Activated CD4-positive, alpha-beta T cell treated with anti-CD3 and anti-CD28 coated beads, Interleukin-2, Interleukin-4, amounts not matched to agents 100 ng/mL and 50 ng/mL, durations not matched to agents 16 hours and 8 hours (primary cell): ENCODE measurements at regions not wholly inside any gene's neighbourhood (a gene's known extent, or its start where the extent isn't known, plus 50 kb on each side); places are given as distances from the start of the nearest gene placed in this dataset.
"Not testable (repeated sequence)": the region's sequence is repeated elsewhere in the genome, so short reads cannot be mapped to it uniquely, and the experiment has no call there.

Experiments
- DNase-seq: peaks from one replicate; pipeline ENCODE4 v3.0.0-alpha.2; 2020; ENCODE audit warnings: low spot score

DNA sequence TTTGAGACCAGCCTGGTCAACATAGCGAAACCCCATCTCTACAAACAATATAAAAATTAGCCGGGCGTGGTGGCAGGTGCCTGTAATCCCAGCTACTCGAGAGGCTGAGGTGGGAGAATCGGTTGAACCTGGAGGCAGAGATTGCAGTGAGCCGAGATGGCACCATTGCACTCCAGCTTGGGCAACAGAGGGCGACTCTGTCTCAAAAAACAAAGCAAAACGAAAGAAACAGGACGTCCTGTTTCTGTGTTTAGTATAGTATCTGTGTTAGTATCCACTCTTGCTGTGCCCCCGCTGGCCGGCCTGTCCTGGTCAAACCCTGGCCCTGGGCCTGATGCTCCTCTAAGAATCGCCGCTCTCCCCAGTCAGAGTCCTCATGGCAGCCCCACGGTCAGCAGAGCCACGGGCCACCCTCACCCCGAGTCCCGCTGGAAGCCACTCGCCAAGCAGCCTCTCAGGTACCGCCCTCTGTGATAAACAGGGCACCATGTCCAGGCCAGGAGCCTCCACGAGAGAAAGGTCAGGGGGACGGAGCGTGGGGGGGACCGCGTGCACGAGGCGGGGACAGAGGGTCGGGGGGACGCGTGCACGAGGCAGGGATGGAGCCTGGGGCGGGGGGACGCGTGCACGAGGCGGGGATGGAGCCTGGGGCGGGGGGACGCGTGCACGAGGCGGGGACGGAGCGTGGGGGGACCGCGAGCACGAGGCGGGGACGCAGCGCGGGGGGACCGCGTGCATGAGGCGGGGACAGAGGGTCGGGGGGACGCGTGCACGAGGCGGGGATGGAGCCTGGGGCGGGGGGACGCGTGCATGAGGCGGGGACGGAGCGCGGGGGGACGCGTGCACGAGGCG lies 384.5 kb downstream of the SMOC2 start:
- no peak for DNase-seq

DNA sequence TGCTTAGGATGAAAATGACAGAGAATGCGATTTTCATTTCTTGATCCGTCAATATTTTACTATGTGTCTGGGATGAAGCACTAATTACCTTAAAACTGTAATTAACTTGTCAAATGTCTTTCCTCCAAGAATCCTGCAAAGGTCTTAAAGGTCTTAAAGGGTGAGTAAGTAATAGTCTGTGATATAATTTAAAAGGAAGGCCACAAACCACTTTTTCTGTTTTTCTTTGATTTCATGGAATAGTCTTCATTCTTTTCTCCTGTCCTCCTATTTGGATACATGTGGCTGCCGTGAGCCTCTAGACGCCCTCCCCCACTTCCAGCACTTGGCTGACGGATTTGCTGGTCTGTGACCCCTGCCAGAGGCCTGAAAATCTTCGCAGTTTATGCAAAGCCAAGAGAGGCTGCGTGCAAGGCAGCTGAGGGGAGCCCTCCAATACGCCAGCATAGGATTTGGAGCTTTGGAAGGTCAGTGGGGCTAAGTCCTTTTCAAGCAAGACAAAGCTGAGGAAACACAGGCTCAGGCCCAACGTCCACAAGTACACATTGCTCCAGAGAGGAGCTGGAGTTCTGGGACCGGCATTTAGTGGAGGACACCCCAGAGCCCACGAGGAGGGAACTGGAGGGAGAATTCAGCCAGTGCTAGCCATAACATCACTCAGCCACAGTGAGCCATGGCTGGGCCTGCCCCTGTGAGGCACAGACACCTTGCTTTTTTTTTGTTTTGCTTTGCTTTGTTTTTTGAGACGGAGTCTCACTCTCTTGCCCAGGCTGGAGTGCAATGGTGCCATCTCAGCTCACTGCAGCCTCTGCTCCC lies 382.6 kb downstream of the SMOC2 start:
- DNase-seq = no peak

GRCh38 chr6:168822376-168822775 lies 381.4 kb downstream of the SMOC2 start:
- no peak for DNase-seq

GRCh38 chr6:168819546-168819945 lies 378.6 kb downstream of the SMOC2 start:
- no peak for DNase-seq

DNA sequence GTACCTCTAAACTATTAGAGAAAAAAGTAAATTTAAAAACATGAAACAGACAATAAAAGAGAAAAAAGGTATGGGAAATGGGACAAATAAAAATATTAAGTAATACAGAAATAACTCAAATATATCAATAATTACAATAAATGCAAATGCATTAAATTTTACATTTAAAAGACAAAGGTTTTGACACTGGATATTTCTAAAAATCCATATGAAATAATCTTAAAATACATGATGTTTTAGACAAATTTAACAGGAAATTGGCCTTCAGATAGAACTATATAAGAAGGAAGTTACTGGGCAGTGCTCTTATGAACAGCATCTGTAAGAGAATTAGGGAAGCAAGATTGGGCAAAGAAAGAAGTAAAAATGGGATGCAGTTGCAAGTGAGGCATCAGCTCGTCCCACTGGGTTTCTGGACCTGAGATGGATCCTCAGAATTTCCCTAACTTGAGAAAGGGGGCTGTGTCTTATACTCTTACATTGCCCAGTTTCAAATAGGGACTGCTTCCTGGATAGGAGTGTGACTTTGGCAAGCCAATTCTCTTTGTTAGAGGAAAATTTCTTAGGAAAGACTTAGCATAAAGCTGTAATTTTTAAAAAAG lies 376.7 kb downstream of the SMOC2 start:
- no peak for DNase-seq

GRCh38 chr6:168815229-168815628 lies 374.2 kb downstream of the SMOC2 start:
- no peak for DNase-seq

DNA sequence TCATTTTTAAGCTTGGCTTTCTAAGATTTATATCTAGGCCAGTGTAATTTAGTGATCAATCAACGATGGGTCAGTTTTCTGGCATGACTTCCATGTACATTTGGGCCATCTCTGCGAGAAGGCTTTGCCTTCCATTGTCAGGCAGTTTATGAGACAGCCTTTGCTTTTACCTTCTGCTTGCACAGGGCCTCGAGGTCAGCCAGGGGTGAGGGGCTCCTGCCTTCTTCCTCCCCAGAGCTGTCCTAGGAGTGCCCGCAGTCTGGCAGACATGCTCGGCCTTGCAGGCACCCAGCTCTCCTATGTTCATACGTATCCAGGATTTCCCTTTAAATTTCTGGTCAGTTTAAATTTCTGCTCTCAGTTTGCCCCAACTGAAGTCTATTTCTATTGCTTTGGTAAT lies 367.2 kb downstream of the SMOC2 start:
- no peak for DNase-seq

DNA sequence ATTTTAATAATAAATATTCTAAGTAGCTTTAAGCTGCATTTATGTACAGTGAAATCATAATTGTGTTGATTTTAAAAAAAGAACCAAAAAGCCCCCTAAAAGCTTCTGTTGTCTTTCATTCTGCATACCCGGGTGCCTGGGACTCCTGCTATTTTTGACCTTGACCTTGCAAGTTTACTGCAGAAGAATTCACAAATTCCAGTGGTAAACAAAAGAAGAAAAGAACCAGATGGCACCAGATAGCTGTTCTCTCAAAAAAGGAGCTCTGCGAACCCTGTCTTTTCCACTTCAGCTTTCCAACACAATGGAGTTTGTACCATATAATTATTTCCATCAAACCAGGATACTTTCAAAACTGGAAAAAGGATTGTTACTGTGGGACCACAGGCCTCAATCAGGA lies 363.3 kb downstream of the SMOC2 start:
- no peak for DNase-seq

- DNase-seq = no peak
Observed at GRCh38 chr6:168803874-168804273, 362.9 kb downstream of the SMOC2 start.

DNA sequence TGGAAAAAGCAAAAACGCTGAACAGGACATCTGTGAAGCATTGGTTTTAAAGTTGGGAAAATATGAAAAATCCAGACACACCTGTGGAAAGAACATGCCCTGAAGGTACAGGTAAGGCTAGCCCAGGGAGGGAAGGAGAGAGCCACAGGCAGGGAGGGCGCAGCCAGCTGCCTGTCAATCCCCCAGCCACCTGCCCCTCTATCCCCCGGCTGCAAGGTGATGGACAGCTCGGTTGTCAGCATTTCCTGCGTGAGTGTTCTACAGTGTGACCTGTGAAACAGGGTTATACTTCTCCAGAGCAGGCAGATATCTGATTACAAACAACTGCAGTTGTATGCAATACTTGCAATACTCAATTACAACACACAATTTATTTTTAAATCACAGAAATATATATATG lies 358.1 kb downstream of the SMOC2 start:
- DNase-seq = no peak

- DNase-seq = no peak
Observed at GRCh38 chr6:168796106-168796505, 355.1 kb downstream of the SMOC2 start.

- not testable (repeated sequence) for DNase-seq
Observed at GRCh38 chr6:168795611-168796010, 354.6 kb downstream of the SMOC2 start.

GRCh38 chr6:168794491-168794890 lies 353.5 kb downstream of the SMOC2 start:
- DNase-seq = no peak

DNA sequence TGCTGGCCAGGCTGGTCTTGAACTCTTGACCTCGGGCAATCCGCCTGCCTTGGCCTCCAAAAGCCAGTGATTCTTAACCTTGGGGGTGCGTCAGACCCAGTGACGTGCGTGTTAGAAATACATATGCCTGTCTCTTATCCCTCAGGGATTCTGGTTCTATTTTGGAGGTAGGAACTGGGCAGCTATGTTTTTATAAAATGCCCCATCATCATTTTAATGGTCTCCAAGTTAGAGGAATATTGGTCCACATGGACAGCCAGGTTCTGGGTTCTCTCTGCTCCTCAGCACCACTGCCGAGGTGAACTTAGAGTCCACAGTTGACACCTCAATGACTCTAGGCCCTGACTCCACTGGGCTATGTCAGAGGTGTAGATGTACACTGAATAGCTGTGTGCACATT lies 352.7 kb downstream of the SMOC2 start:
- DNase-seq = no peak

DNA sequence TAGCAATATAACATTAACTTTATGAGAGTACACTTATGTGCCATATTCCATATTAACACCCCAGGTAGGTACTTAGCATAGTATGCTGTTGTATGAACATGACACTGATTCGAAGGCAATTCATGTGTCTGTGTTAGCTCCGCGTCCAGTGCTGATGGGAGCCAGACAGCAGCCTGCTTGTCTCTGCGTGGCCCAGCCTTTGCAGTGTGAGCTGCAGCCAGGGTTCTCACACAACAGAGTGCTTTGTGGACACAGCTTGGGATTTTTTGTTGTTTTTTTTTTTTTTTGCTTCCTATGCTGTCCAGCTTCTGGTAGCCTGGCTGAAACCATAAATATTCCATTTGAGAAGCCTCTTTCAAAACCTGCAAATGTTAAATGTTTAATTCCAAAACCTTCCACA lies 350.9 kb downstream of the SMOC2 start:
- no peak for DNase-seq

DNA sequence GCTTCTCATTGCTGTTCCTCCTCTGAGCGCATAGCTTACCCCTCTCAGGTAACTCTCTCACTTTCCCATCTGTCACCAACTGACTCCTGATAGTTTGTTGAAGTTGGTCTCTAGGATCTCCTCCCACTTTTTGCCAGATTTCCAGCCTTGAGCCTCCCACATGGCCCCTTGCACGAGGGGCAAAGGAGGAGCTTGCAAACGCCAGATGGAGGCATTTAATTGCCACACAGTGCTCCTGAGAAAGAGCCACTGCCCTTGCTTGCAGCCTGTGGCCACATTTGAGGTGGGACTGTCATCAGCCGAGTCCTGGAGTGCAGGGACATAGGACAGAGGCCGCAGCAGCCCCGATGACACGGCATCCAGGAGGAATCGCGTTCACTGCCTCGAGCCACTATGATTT lies 348.7 kb downstream of the SMOC2 start:
- no peak for DNase-seq

- no peak for DNase-seq
Observed at GRCh38 chr6:168785720-168786511, 344.9 kb downstream of the SMOC2 start.

- DNase-seq = no peak
Observed at GRCh38 chr6:168784426-168784825, 343.4 kb downstream of the SMOC2 start.

GRCh38 chr6:168783720-168784119 lies 342.7 kb downstream of the SMOC2 start:
- DNase-seq = no peak

GRCh38 chr6:168782187-168782751 lies 341.3 kb downstream of the SMOC2 start:
- no peak for DNase-seq

GRCh38 chr6:168778201-168778600 lies 337.2 kb downstream of the SMOC2 start:
- no peak for DNase-seq

GRCh38 chr6:168774381-168774780 lies 333.4 kb downstream of the SMOC2 start:
- DNase-seq = no peak
